GM12891 (cell line): ENCODE measurements at regions not wholly inside any gene's neighbourhood (a gene's known extent, or its start where the extent isn't known, plus 50 kb on each side); places are given as distances from the start of the nearest gene placed in this dataset.

Experiments used
- DNase-seq: peaks from one replicate; pipeline ENCODE4 v3.0.0; 2011; ENCODE audit warnings: low spot score; ENCODE audit not compliant: insufficient read length
- FAIRE-seq: peaks from 2 replicates; lab custom pipeline; 2011; peaks lifted over from hg19 to GRCh38; lab: Jason Lieb, UNC
- PAX5 ChIP-seq: IDR thresholded peaks from 2 replicates; pipeline ENCODE4 v1.6.1; 2011; ENCODE audit warnings: low read length, moderate library complexity, mild to moderate bottlenecking; ENCODE audit not compliant: insufficient read depth, severe bottlenecking
- POLR2A ChIP-seq: IDR thresholded peaks from 2 replicates; pipeline ENCODE4 v1.6.1; 2011; ENCODE audit warnings: low read depth, low read length, control low read depth
- POLR2AphosphoS5 ChIP-seq: IDR thresholded peaks from 2 replicates; pipeline ENCODE4 v1.6.1; 2011; ENCODE audit warnings: low read depth, low read length, control low read depth
- POU2F2 ChIP-seq: IDR thresholded peaks from 2 replicates; pipeline ENCODE4 v1.6.1; 2011; ENCODE audit warnings: low read depth, mild to moderate bottlenecking, control low read depth, low read length, moderate library complexity
- SPI1 ChIP-seq: IDR thresholded peaks from 2 replicates; pipeline ENCODE4 v1.6.1; 2011; ENCODE audit warnings: low read depth, low read length, control low read depth
- TAF1 ChIP-seq: IDR thresholded peaks from 2 replicates; pipeline ENCODE4 v1.6.1; 2011; ENCODE audit warnings: low read depth, low read length, control low read depth

- DNase-seq: no peak
- no peak for FAIRE-seq
- TF ChIP-seq POLR2A (no peak), POLR2AphosphoS5 (no peak), SPI1 (no peak), POU2F2 (no peak), PAX5 (no peak), TAF1 (no peak)
Observed at GRCh38 chr4:123884922-123885321, 488.3 kb downstream of the SPRY1 start.

- DNase-seq (no peak), FAIRE-seq (no peak)
- no peak for TF ChIP-seq PAX5
- no peak for TF ChIP-seq TAF1
Observed at GRCh38 chr4:123889507-123889906, 492.9 kb downstream of the SPRY1 start.

DNA sequence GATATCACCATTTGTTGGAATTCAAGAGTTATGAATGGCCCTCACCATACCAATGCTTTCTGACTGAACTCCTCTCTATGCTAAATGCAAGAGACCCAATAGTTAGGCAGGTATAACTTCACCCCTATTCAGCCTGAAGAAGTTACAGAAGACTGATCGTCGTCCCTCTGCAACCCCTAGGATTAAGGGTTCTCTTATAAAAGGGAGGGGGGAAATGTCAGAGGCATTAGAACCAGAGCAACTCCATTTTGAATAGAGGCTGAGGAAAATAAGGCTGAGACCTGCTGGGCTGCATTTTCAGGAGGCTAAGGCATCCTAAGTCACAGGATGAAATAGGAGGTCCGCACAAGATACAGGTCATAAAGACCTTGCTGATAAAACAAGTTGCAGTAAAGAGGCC is 494.3 kb downstream of the SPRY1 start:
- FAIRE-seq (no peak), DNase-seq (no peak)
- no peak for TF ChIP-seq POLR2A
- no peak for TF ChIP-seq PAX5
- no peak for TF ChIP-seq POU2F2
- no peak for TF ChIP-seq SPI1
- TF ChIP-seq POLR2AphosphoS5: no peak
- no peak for TF ChIP-seq TAF1

DNA sequence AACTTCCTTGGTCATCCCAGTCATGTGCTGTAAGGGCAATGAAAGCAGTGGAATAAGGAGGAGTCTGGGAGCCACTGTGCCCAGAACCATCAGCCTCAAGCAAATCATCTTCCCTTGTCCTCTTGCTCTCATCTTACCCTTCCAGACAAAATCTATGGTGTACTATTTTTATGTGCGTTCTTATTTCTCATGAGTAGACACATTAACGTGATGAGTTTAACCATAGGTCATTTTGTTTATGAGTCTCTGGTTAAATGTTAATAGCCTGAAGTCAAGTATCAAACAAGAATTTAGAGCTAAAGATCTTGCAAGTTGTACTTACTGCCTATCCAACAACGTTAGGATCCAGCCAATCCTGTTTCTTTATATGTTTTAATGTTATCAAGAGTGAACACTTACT is 495.3 kb downstream of the SPRY1 start:
- no peak for TF ChIP-seq POLR2AphosphoS5
- TF ChIP-seq POU2F2: no peak
- TF ChIP-seq PAX5: no peak
- TF ChIP-seq SPI1: no peak
- no peak for TF ChIP-seq TAF1
- no peak for TF ChIP-seq POLR2A
- DNase-seq (no peak), FAIRE-seq (no peak)

DNA sequence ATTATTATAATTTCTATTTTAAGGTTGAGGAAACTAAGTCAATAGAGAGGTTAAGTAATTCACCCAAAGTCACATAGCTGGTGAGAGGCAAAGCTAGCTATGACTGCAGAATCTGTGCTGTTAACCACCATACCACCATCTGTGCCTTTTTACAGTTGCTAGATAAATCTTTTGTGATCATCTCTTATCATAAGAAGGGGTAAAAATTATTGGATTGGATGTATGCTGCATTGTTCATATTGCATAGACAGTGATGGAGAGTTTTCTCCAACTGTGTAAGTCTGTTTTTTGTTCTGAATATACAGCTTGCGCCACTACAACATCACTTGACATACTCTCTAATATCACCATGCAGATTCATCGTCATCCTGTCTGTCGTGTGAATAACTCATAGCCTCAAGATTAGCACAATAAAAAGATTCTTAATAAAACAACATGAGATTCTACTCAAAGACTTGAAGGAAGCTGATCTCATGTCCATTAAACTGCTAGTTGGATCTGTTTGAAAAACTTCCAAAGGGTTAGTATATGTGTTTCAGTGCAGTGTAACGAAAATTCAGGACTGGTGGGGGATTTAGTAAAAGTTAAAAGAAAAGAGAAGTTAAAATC is 495.9 kb downstream of the SPRY1 start:
- no peak for DNase-seq
- FAIRE-seq: no peak
- TF ChIP-seq PAX5 (no peak), POLR2A (no peak), POU2F2 (no peak), SPI1 (no peak), POLR2AphosphoS5 (no peak), TAF1 (no peak)

DNA sequence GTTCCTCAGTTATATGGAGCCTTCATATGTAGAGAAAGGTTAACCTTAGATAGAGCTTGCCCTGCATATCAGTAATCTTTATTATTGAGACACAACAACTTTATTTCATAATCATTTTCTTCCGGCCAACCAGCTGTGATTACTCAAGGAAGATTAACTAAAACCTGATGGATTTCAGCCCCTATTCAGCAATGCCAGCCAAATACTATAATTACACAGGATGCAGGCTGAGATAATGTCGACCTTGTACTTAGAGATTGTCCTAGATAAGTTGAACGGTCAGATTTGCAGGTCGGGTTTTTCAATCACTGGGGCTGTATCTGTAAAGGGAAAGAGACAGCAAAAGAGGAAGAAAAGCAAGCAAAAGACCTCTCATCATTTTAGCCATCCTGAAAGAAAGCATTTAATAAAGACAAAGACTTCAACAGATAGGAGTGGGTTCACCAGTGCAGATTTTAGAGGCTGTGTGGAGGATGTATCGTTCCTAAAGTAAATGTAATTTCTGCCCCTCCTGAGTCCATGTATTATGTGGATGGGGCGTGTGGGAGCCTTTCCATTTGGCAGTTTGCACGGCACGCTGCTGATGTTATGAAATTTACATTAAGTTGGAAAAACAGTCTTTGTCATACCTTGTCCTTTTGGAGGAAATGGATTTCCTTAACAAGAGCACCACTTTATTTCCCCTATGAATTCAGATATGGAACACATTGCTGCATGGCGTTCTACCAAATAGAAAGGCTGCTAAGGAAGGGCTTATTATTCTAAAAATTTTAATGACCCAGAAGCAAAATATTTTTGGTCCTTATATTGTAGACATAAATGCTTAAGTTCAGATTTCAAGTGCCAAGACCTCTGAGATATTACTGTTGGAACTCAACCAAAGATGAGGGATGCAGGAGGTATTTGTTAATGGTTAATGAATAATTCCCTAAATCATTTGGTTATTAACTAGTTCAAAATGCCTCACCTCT is 496.7 kb downstream of the SPRY1 start:
- no peak for FAIRE-seq
- DNase-seq: no peak
- TF ChIP-seq POLR2AphosphoS5 (no peak), POU2F2 (no peak), SPI1 (no peak), TAF1 (no peak)

DNA sequence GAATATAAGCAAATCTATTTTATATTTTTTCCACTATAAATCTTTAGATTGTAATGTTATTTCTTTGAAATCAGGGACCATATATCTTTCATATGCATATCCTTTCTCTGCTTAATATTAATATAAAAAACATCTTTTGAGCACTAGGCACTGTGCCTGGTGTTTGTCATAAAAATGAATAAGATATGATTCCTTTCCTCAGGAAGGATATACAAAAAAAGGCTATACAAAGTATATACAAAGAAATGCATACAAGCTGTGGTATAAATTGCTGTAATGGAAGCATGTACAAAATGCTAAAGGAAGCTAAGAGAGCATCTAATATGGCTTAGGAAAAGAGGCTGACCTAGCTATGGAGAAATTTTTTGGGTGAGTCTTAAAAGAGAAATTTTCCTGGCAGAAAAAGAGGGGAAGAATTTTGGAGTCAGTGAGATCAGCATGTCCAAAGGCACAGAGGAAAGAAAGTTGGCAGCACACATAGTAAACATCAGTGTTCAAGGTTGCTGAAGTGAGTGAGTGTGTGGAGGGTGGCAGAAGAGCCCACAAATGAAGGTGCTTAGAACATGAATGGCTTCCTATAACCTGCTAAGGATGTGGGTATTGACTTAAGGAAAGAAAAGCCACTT is 500.0 kb downstream of the SPRY1 start:
- DNase-seq: no peak
- FAIRE-seq: no peak
- TF ChIP-seq POLR2A (no peak), PAX5 (no peak), POLR2AphosphoS5 (no peak), TAF1 (no peak), SPI1 (no peak), POU2F2 (no peak)

DNA sequence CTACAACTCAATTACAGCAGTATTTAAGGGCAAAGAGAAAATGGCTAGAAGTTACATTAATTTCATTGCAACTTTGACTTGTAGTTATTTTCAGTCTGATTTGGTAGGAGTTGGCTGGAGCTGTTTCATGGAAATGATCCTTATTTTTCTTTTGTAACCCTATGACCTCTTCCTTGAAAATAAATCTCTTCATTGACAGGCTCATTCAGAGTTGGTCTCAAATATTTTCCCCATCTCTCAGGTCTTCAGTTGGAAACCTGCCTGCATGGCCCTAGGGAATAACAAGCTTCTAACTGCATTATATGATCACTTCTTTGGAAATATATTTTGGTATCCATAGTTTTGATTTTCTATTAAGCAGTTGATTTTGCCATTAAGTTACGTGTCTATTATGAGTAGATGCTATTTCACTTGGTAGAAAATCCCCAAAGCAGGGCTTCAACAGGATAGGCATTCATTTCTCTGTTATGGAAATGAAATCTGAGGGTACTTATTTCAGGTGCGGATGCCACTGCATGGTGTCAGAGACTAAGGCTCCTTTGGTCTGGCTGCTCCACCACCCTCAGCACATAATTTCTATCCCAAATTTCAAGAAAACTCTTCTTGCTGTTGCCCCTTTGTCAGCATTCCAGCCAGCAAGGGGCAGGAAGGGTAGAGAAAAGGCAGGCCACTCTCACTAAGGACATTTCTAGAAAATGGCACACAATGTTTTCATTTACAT is 502.5 kb downstream of the SPRY1 start:
- no peak for DNase-seq
- TF ChIP-seq TAF1: no peak
- TF ChIP-seq POLR2AphosphoS5: no peak
- TF ChIP-seq SPI1: no peak
- no peak for TF ChIP-seq POLR2A
- no peak for TF ChIP-seq POU2F2
- TF ChIP-seq PAX5: no peak
- no peak for FAIRE-seq

DNA sequence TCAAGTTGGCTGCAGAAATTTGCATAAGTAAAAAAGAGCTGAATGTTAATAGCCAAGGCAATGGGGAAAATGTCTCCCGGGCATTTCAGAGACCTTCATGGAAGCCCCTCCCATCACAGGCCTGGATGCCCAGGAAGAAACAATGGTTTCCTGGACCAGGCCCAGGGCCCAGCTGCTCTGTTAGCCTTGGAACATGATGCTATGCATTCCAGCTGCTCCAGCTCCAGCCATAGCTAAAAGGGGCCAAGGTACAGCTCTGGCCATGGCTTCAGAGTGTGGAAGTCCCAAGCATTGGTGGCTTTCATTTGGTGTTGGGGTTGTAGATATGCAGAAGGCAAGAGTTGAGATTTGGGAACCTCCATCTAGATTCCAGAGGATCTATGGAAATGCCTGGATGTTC is 508.3 kb downstream of the SPRY1 start:
- FAIRE-seq (no peak), DNase-seq (no peak)
- TF ChIP-seq SPI1: no peak
- no peak for TF ChIP-seq POLR2A
- no peak for TF ChIP-seq POU2F2
- no peak for TF ChIP-seq TAF1
- no peak for TF ChIP-seq POLR2AphosphoS5
- no peak for TF ChIP-seq PAX5

- no peak for FAIRE-seq
- TF ChIP-seq SPI1 (no peak), POLR2AphosphoS5 (no peak), POU2F2 (no peak), POLR2A (no peak), TAF1 (no peak), PAX5 (no peak)
- DNase-seq: no peak
Observed at GRCh38 chr4:123913598-123913997, 517.0 kb downstream of the SPRY1 start.
